ENCODE measurements at regions not wholly inside any gene's neighbourhood (a gene's known extent, or its start where the extent isn't known, plus 50 kb on each side); places are given as distances from the start of the nearest gene placed in this dataset.

DNA sequence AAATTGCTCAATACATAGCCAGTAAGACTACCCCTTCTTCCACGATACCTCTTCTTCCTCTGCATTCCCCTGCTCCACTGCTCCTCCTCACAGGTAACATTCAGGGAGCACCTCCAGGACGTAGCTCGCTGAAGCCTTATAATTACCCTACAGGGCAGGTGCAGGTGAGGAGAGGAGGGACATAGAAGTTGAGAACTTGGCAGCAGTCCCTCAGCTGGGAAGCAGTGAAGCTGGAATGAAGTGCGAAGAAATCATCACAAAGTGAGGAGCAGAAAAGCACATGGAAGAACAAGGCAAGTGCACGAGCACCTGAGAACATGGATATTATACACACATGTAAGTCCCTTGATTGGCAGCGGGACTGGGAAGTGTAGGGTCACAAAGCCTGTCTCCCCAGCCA, 118.2 kb downstream of the HSD17B3 start:
- CTCF ChIA-PET, result interaction anchor here (1.3 kb wide), 1 partner anchor 10 kb away, joined by 3 read pairs; no protein-coding TSS in a partner anchor
- no peak for ATAC-seq
- no peak overlapping the region for H3K4me3 ChIP-seq
- no peak overlapping the region for H3K27ac ChIP-seq
- H3K4me1 ChIP-seq, result no peaks in the 10 kb centered on the region
- DNase-seq (ENCODE audit: low read depth in 1 of 2, low spot score in 1 of 2), result no peak
- POLR2A ChIA-PET, result no interaction called here
- H3K4me2 ChIP-seq, result no peak overlapping the region
- peaks cover 5% of the 10 kb centered on the region; the same call in 1 of the 3 replicates for H3K9me3 ChIP-seq
- TF ChIP-seq EHF (CRISPR knock-in tag; IDR thresholded peaks at IDR 0.05) (no peak), MYC (IDR thresholded peaks at IDR 0.05; ENCODE audit: borderline replicate concordance, low read length) (no peak), RCOR1 (IDR thresholded peaks at IDR 0.05; ENCODE audit: low read depth, low read length) (no peak), HOXA7 (CRISPR knock-in tag; IDR thresholded peaks at IDR 0.05) (no peak), ZC3H11A (IDR thresholded peaks at IDR 0.05) (no peak), MAFK (IDR thresholded peaks at IDR 0.05; ENCODE audit: partially characterized antibody) (no peak), BHLHE40 (IDR thresholded peaks at IDR 0.05; ENCODE audit: low read depth, low read length) (no peak), SREBF2 (IDR thresholded peaks at IDR 0.05) (no peak), HDAC2 (IDR thresholded peaks at IDR 0.05) (no peak), EHMT2 (IDR thresholded peaks at IDR 0.05; ENCODE audit: low read depth) (no peak), MAZ (IDR thresholded peaks at IDR 0.05; ENCODE audit: borderline replicate concordance, low read depth, low read length) (no peak), HMGXB4 (CRISPR knock-in tag; IDR thresholded peaks at IDR 0.05; ENCODE audit: borderline replicate concordance) (no peak), ESRRA (IDR thresholded peaks at IDR 0.05; ENCODE audit: borderline replicate concordance, low read length) (no peak), NR3C1 (IDR thresholded peaks at IDR 0.05) (no peak), GATA3 (IDR thresholded peaks at IDR 0.05; ENCODE audit: borderline replicate concordance) (no peak)
- TF ChIP-seq, protein P1, sequence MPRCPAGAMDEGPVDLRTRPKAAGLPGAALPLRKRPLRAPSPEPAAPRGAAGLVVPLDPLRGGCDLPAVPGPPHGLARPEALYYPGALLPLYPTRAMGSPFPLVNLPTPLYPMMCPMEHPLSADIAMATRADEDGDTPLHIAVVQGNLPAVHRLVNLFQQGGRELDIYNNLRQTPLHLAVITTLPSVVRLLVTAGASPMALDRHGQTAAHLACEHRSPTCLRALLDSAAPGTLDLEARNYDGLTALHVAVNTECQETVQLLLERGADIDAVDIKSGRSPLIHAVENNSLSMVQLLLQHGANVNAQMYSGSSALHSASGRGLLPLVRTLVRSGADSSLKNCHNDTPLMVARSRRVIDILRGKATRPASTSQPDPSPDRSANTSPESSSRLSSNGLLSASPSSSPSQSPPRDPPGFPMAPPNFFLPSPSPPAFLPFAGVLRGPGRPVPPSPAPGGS (IDR thresholded peaks at IDR 0.05), result no peak
- TF ChIP-seq, protein P2, sequence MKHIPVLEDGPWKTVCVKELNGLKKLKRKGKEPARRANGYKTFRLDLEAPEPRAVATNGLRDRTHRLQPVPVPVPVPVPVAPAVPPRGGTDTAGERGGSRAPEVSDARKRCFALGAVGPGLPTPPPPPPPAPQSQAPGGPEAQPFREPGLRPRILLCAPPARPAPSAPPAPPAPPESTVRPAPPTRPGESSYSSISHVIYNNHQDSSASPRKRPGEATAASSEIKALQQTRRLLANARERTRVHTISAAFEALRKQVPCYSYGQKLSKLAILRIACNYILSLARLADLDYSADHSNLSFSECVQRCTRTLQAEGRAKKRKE (CRISPR knock-in tag; IDR thresholded peaks at IDR 0.05; ENCODE audit: low read depth), result no peak
- TF ChIP-seq, protein P3, sequence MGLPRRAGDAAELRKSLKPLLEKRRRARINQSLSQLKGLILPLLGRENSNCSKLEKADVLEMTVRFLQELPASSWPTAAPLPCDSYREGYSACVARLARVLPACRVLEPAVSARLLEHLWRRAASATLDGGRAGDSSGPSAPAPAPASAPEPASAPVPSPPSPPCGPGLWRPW (IDR thresholded peaks at IDR 0.05), result no peak
- TF ChIP-seq, protein P4, sequence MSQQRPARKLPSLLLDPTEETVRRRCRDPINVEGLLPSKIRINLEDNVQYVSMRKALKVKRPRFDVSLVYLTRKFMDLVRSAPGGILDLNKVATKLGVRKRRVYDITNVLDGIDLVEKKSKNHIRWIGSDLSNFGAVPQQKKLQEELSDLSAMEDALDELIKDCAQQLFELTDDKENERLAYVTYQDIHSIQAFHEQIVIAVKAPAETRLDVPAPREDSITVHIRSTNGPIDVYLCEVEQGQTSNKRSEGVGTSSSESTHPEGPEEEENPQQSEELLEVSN (IDR thresholded peaks at IDR 0.05; ENCODE audit: borderline replicate concordance, low read depth), result no peak
- TF ChIP-seq, protein P5, sequence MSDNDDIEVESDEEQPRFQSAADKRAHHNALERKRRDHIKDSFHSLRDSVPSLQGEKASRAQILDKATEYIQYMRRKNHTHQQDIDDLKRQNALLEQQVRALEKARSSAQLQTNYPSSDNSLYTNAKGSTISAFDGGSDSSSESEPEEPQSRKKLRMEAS (IDR thresholded peaks at IDR 0.05), result no peak
- 80% methylated on average over 6 of the region's 6 CpGs for WGBS (ENCODE audit: missing lambda C conversion rate)
- no peak for FAIRE-seq

- DNase-seq (ENCODE audit: low read depth in 1 of 2, low spot score in 1 of 2) (no peak), ATAC-seq (no peak), FAIRE-seq (no peak)
- 92% methylated on average over 8 of the region's 8 CpGs for WGBS (ENCODE audit: missing lambda C conversion rate)
- H3K27ac ChIP-seq, result peak overlapping the region; percentile 53 to 54; a peak in 3 of 6 replicates
- H3K4me2 ChIP-seq, result no peak overlapping the region
- ChIA-PET CTCF (interaction anchor here (1.1 kb wide), 1 partner anchor 41 kb away, joined by 3 read pairs; no protein-coding TSS in a partner anchor), POLR2A (no interaction called here)
- no peaks in the 10 kb centered on the region for H3K9me3 ChIP-seq
- peaks cover 27% of the 10 kb centered on the region for H3K4me1 ChIP-seq
- TF ChIP-seq PHF8 (IDR thresholded peaks at IDR 0.05; ENCODE audit: borderline replicate concordance, low read depth) (no peak), HEYL (CRISPR knock-in tag; IDR thresholded peaks at IDR 0.05) (no peak), ZFP36 (IDR thresholded peaks at IDR 0.05; ENCODE audit: borderline replicate concordance, partially characterized antibody) (no peak), CHD4 (IDR thresholded peaks at IDR 0.05; ENCODE audit: borderline replicate concordance) (no peak), ZSCAN20 (CRISPR knock-in tag; IDR thresholded peaks at IDR 0.05) (no peak), POLR2A (IDR thresholded peaks at IDR 0.05; ENCODE audit: low read length) (no peak), POLR2AphosphoS2 (conservative IDR thresholded peaks at IDR 0.05; ENCODE audit: low read length) (no peak)
- TF ChIP-seq, protein P4 (IDR thresholded peaks at IDR 0.05; ENCODE audit: borderline replicate concordance, low read depth), result no peak
- H3K4me3 ChIP-seq, result no peak overlapping the region
Measured at GRCh38 chr9:96178153-96178552, 123.8 kb downstream of the HSD17B3 start.
